Stimulated activated memory B cell treated with anti-CD40 and anti-IgM and Interleukin-4, amounts not matched to agents 10 μg/mL and 1 μg/mL and 100 μg/mL, for 72 hours (primary cell): ENCODE measurements at regions not wholly inside any gene's neighbourhood (a gene's known extent, or its start where the extent isn't known, plus 50 kb on each side); places are given as distances from the start of the nearest gene placed in this dataset.

Experiments used
- ATAC-seq: fragments of 150-1000 bp; cut with Tn5 transposase; 2 replicates; pipeline ENCODE4 v1.10.0; 2021
- H3K27ac Mint-ChIP-seq: one replicate; pipeline ENCODE4 v1.8.0; 2022; ENCODE audit warnings: mild to moderate bottlenecking, mixed read lengths
- H3K27me3 Mint-ChIP-seq: one replicate; pipeline ENCODE4 v1.8.0; 2022; ENCODE audit warnings: mixed read lengths
- H3K36me3 Mint-ChIP-seq: one replicate; pipeline ENCODE4 v1.8.0; 2022; ENCODE audit warnings: mixed read lengths
- H3K4me1 Mint-ChIP-seq: one replicate; pipeline ENCODE4 v1.8.0; 2022; ENCODE audit warnings: mixed read lengths
- H3K4me3 Mint-ChIP-seq: one replicate; pipeline ENCODE4 v1.8.0; 2022; ENCODE audit warnings: mild to moderate bottlenecking, moderate library complexity, mixed read lengths
- H3K9me3 Mint-ChIP-seq: one replicate; pipeline ENCODE4 v1.8.0; 2022; ENCODE audit warnings: mixed read lengths

DNA sequence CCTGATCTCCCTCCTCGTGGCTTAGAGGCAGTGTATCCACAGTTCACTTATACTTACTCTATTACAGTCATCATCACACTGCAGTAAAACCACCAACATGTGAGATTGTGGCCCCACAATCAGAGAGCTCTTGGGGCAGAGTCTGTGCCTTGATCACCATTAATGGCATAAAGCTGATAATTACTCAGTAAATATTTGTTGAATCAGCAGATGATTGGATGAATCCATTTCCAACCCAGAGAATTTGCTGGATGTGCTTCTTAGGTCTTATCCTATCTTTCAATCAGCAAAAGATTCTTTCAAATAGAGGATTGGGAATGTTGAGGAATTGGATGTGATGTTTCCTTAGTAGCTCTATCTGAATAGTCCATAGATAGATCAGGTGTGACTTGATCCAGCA, 88.8 kb upstream of the PITX1 start:
- Mint-ChIP-seq H3K27me3 (peaks cover 11% of the 10 kb centered on the region), H3K9me3 (no peaks in the 10 kb centered on the region), H3K27ac (no peak overlapping the region), H3K36me3 (no peaks in the 10 kb centered on the region), H3K4me3 (no peak overlapping the region), H3K4me1 (no peaks in the 10 kb centered on the region)
- ATAC-seq: no peak

DNA sequence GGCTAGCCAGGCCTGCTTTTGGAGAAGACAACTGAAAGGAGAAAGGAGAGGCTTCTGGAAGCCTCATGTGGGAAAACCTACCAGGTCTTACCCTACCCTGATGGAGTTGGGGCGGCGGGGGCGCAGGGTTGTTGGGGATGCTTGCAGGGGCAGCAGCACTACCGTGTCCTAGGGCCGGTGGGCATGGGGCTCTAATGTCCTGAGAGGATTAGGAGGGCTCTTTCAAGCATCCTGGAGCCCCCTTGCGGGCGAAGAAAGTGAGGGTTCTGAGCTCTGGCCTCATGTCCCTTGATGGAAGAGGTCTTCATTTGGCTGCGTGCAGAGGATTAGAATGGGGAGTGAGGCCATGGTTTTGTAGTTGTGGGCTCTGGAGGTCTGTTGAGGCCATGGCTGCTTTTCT, 86.9 kb upstream of the PITX1 start:
- H3K27me3 Mint-ChIP-seq: peaks cover 11% of the 10 kb centered on the region
- no peaks in the 10 kb centered on the region for H3K36me3 Mint-ChIP-seq
- ATAC-seq: no peak
- H3K4me1 Mint-ChIP-seq: no peaks in the 10 kb centered on the region
- H3K9me3 Mint-ChIP-seq: no peaks in the 10 kb centered on the region
- H3K27ac Mint-ChIP-seq: no peak overlapping the region
- H3K4me3 Mint-ChIP-seq: no peak overlapping the region

DNA sequence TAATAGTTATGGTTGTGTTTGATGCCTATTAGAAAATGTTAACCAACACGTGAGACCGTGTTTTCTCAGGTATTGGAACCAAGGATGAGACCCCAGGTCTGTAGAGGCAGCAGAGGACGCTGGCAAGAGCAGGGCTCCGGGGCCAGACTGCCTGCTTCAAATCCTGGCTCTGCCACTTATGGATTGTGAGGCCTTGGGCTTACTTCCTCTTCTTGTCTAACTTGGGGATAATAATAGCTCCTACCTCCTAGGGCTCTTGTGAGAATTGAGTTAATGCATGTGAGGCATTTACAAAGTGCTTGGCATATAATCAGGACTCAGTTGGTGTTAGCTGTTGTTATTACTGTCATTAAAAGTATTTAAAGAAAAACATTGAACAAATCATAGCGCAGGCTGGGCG, 85.5 kb upstream of the PITX1 start:
- Mint-ChIP-seq H3K27me3 (peaks cover 11% of the 10 kb centered on the region), H3K4me1 (no peaks in the 10 kb centered on the region), H3K36me3 (no peaks in the 10 kb centered on the region), H3K4me3 (no peak overlapping the region), H3K27ac (no peak overlapping the region), H3K9me3 (no peaks in the 10 kb centered on the region)
- ATAC-seq: no peak

DNA sequence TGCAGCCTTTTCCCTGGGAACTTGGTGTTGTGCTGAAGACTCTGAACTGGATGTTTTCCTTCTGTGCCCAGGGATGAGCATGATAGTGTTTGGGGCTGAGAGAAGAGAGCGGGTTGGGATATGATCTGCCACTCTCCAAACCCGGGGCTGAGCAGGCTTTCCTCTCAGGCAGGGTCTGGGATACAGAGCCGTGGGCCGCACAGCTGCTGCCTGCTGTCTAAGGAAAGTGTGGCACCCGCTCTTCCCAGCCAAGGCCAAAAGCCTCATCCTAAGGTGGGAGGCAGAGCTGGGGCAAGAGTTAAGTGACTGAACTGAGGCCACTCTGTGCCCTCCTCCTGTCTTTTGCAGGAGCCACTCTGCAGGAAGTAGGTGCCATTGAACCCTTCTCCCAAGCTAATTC, 83.6 kb upstream of the PITX1 start:
- Mint-ChIP-seq H3K9me3 (no peaks in the 10 kb centered on the region), H3K4me1 (no peaks in the 10 kb centered on the region), H3K27me3 (peaks cover 11% of the 10 kb centered on the region), H3K36me3 (no peaks in the 10 kb centered on the region), H3K4me3 (no peak overlapping the region), H3K27ac (no peak overlapping the region)
- no peak for ATAC-seq

DNA sequence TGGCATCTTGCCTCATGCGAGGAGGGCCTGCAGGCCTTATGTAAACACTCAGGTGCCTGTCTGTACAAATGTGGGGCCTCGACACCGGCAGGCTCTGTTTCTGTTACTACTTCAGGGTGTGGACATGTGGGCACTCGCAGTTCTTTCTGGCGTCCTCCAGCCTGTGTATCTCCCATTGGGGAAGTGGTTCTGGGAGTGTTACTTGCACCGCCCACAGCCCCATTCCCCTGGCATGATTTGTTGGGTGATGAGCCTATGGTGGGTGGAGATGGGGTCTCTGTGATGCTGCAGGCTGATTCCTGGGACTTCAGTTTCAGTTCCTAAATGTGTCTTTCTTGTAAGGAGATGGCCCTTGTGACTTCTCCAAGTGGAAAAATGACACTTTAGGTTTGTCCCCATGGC, 82.1 kb upstream of the PITX1 start:
- H3K4me1 Mint-ChIP-seq: no peaks in the 10 kb centered on the region
- H3K27ac Mint-ChIP-seq: no peak overlapping the region
- no peak overlapping the region for H3K4me3 Mint-ChIP-seq
- no peaks in the 10 kb centered on the region for H3K36me3 Mint-ChIP-seq
- no peak for ATAC-seq
- no peaks in the 10 kb centered on the region for H3K9me3 Mint-ChIP-seq
- peaks cover 9% of the 10 kb centered on the region for H3K27me3 Mint-ChIP-seq

DNA sequence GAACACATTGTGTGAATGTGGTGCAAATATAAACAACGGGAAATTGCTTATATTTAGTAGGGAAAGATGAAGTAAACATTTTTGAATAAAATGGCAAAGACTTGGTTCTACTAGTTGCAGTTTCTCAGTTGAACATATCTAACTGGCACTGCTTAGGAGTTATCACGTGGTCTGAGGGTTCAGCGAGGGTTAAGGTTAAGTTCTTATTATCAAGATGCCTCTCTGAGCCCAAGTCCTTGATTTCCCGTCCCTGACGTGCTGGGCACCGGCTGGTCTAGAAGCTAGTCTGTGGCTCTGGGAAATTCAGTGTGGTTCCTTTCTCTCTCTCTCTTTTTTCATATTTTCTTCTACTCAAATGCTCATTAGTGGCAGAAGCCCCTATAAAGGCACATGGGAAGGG, 81.6 kb upstream of the PITX1 start:
- Mint-ChIP-seq H3K27me3 (peaks cover 3% of the 10 kb centered on the region), H3K4me1 (no peaks in the 10 kb centered on the region), H3K9me3 (no peaks in the 10 kb centered on the region), H3K36me3 (no peaks in the 10 kb centered on the region), H3K4me3 (no peak overlapping the region), H3K27ac (no peak overlapping the region)
- no peak for ATAC-seq

DNA sequence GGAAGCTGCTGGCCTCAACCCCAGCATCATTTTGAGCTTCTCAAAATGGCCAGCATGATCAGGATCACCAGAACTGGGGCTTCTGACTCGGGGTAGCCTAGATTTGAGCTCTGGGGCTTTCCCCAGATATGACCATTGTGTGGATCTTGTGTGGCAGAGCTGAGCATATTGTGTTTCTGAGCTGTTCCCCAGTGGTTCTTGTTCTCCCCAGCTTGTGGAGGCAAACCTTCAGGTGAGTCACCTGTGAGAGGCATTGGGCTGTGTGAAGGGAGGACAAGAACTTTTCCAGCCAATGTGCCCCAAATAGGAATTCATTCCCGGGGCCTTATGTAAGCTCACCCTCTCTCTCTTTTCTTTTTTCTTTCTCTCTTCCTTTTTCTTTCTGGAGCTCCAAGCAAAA, 80.7 kb upstream of the PITX1 start:
- Mint-ChIP-seq H3K4me3 (no peak overlapping the region), H3K36me3 (no peaks in the 10 kb centered on the region), H3K9me3 (no peaks in the 10 kb centered on the region), H3K4me1 (no peaks in the 10 kb centered on the region), H3K27ac (no peak overlapping the region), H3K27me3 (no peaks in the 10 kb centered on the region)
- ATAC-seq: no peak

DNA sequence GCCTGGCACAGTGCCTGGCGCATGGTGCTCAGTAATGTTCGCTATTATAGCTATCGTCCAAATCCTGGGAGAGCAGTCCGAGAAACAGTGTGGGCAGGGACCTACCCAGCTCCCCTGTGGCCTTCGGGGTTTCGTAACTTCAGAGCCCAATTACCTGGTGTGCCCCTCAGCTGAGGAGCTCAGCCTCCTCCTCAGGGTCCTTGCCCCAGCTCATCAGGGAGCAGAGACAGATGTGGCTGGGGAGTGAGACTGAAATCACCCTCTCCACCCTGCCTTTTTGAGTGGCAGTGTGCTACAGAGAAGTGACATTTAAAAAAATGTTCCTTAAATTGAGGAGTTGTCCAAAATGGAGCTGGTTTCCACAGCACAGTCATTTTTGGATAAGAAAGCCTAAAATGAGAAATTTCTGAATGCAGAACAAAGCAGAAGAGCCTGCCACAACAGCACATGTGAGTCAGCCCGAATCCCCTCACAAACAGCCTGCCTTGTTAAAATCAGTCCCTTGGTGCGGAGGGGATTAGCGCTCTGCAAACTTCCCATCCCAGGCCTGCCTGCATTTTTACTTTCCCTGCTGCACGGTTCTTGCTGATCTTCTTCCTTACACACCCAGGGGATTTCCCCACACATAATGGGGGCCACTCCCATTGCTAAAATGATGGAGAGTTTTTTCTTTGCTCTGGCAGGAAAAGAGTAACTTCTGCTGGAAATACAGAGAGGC, 78.1 kb upstream of the PITX1 start:
- no peak overlapping the region for H3K27ac Mint-ChIP-seq
- no peaks in the 10 kb centered on the region for H3K36me3 Mint-ChIP-seq
- H3K9me3 Mint-ChIP-seq: no peaks in the 10 kb centered on the region
- no peak for ATAC-seq
- no peaks in the 10 kb centered on the region for H3K4me1 Mint-ChIP-seq
- H3K4me3 Mint-ChIP-seq: no peak overlapping the region
- no peaks in the 10 kb centered on the region for H3K27me3 Mint-ChIP-seq

DNA sequence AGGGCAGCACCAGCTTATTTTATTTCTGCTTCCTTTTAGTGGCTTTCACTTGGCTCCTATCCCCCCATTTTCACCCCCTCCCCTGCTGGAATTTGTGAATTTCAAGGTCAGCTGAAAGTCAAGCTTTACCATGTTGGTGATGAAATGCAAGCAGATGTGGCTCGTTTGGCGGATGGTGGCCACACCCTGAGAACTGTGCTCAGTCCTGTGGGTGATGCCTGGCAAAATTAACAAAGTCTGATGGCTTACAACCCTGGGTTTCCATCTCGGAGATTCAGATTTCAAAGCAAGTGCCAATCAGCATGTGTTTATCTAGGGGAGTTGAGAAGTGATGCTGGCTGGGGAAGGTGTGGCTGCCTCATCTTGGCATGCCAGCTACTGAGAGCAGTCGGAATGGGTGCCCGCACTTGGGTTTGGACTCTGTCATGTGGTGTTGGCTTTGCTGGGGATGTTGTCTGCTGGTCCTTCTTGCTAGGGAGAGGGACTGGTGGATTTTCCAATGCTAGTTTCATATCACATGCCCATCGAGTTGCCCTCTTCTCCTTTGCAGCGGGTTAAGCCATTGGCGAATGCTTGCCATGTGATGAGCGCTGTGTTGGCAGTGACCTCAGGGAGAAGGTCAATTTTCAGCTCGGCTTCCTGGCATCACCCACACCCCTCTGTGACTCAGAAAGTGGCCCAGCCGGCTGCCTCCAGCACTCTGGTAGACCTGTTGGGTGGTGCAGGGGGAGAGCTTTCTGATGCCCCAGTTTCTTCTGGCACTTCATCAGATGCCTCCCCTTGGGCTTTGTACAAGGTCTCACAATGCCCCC, 77.0 kb upstream of the PITX1 start:
- no peaks in the 10 kb centered on the region for H3K36me3 Mint-ChIP-seq
- H3K4me1 Mint-ChIP-seq: no peaks in the 10 kb centered on the region
- no peak for ATAC-seq
- no peak overlapping the region for H3K4me3 Mint-ChIP-seq
- H3K27ac Mint-ChIP-seq: no peak overlapping the region
- no peaks in the 10 kb centered on the region for H3K9me3 Mint-ChIP-seq
- H3K27me3 Mint-ChIP-seq: no peaks in the 10 kb centered on the region

DNA sequence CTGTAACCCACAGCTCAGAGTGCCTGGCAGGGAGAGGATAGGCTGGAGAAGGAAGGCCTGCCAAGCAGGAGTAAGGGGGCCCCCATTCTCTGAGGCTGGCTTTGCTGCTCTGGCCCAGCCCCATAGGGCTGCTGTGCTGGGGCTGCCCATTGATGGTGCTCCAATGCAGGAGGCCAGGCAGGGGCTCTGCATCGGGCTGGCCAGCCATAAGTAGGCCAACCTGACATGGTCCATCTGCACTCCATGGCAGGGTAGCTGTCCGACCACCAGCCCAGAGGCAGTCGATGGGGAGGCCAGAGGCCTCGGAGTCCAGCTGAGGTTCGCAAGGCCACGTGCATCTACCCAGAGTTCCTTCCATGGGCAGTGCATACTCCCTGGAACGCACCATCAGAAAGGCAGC, 75.0 kb upstream of the PITX1 start:
- no peak for ATAC-seq
- no peak overlapping the region for H3K4me3 Mint-ChIP-seq
- no peaks in the 10 kb centered on the region for H3K27me3 Mint-ChIP-seq

DNA sequence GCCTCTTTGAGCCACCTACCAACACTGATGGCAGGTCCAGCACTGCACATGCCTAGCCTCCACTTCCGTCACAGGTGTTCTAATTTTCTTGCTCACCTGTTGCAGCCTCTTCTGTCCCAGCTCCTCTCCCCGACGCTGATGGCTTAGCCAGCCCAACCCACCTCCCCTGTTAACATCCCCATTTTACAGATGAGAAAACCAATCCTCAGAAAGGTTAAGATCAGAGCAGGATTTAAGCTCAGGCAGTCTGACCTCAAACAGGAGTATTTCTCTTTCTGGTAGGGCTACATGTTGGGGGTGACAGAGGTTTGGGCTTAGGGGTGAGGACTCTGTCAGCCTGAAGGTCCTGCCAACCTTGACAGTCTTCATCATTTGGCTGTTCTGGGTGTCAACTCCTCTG, 74.5 kb upstream of the PITX1 start:
- Mint-ChIP-seq H3K27me3 (no peaks in the 10 kb centered on the region), H3K36me3 (no peaks in the 10 kb centered on the region), H3K27ac (no peak overlapping the region), H3K4me3 (no peak overlapping the region), H3K9me3 (no peaks in the 10 kb centered on the region), H3K4me1 (no peaks in the 10 kb centered on the region)
- ATAC-seq: no peak

More for the DNA sequence above, 75.0 kb upstream of the PITX1 start:
- no peaks in the 10 kb centered on the region for H3K9me3 Mint-ChIP-seq
- no peaks in the 10 kb centered on the region for H3K4me1 Mint-ChIP-seq
- H3K36me3 Mint-ChIP-seq: no peaks in the 10 kb centered on the region
- H3K27ac Mint-ChIP-seq: no peak overlapping the region

DNA sequence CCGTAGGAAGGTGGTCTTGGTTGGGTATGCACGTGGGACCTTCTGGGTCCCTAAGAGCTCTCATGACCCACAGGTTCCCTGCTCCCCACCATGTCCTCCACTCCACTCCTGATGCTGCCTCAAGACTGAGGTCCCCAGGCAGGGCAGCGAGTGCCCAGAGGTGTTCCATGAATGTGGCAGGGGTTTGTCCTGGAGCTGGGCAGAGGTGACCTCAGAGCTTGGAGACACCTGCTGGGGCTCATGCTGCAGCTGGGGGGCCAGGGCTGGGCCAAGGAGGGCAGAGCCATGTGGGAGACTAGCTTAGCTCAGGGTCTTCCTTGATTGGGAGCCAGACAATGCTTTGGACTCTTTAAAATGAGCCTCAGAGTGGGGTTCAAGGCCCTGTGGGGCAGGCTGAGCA, 74.0 kb upstream of the PITX1 start:
- ATAC-seq: no peak
- no peaks in the 10 kb centered on the region for H3K36me3 Mint-ChIP-seq
- H3K9me3 Mint-ChIP-seq: no peaks in the 10 kb centered on the region

DNA sequence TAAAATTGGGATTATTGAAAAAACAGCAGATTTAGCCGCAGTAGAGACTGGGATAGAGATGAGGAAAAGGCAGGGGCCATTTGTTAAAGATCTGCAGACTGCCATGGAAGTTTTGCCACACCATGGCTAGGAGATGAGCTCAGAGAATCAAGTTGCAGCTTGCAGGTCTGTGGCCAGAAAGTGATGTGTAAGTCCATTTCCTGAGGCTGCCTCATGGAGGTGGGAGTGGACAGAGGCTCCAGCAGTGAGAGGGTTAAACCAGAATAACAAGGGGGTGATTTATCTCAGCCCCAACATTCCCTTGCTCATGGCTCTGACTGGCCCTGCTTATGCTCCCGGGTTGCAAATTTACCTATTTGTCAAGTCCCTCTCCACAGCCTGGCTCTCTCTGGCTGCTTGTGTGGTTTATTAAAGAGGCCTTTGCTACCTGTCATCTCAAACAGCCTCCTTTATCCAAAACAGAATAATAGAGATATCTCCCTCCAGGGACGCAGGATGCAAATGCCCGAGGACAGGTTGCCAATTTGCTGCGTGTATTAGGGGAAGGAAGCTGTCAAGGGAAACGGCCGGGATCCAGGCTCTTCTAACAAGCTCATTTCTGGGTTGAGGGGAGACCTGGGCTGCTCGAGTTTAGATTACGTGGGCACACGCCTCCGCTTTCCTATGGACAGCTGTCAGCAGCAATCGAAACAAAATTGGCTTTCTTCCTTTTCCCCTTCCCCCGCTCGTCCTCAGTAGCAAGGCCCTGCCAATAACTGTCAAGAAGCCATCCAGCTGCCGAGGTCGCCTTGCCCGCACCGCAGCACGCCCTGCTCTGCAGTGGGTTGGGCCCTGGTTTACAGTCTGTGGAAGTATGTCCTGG, 72.8 kb upstream of the PITX1 start:
- ATAC-seq: no peak
- no peak overlapping the region for H3K4me3 Mint-ChIP-seq
- H3K4me1 Mint-ChIP-seq: no peaks in the 10 kb centered on the region
- no peak overlapping the region for H3K27ac Mint-ChIP-seq
- no peaks in the 10 kb centered on the region for H3K27me3 Mint-ChIP-seq
- no peaks in the 10 kb centered on the region for H3K9me3 Mint-ChIP-seq
- no peaks in the 10 kb centered on the region for H3K36me3 Mint-ChIP-seq

More for the DNA sequence above, 74.0 kb upstream of the PITX1 start:
- Mint-ChIP-seq H3K4me1 (no peaks in the 10 kb centered on the region), H3K27ac (no peak overlapping the region), H3K4me3 (no peak overlapping the region), H3K27me3 (no peaks in the 10 kb centered on the region)

DNA sequence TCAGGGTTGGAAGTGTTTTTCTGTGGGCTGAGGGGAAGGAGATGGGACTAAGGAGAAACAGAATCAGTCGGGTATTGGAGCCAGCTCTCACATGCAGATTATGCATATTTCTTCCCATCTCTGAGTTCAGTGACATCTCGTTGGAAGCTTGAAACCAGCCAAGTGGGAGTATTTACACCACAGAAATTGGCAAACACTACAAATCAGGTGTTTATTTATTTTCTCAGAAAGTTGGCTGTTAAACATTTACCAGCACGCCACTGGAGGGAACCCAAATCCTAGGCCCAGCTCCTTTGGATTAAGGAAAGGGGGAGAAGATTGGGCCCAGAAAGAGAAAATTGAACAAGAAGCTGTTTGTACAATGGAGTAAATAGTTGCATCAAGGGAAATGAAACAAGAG, 72.1 kb upstream of the PITX1 start:
- no peak overlapping the region for H3K27ac Mint-ChIP-seq

DNA sequence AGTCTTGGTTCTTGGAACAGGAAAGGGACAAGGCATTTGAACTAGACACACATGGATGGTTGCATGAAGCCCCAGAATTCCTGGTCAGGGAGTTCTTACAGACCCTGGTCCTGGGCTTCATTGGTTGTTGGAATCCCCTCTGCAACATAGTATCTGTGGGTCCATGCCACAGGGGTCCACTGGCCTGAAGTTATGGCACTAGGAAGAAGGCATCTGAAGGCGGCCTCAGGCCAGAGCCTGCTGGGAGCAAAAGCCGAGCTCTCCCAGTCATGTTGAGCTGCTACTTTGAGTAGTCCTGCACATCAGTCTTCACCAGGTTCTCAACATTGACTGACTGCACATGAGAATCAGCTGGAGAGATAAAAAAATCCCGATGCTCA, 71.1 kb upstream of the PITX1 start:
- Mint-ChIP-seq H3K4me1 (no peaks in the 10 kb centered on the region), H3K36me3 (no peaks in the 10 kb centered on the region)
- no peak for ATAC-seq

More for the DNA sequence above, 72.1 kb upstream of the PITX1 start:
- no peak overlapping the region for H3K4me3 Mint-ChIP-seq
- no peaks in the 10 kb centered on the region for H3K9me3 Mint-ChIP-seq
- ATAC-seq: no peak
- no peaks in the 10 kb centered on the region for H3K4me1 Mint-ChIP-seq
- no peaks in the 10 kb centered on the region for H3K27me3 Mint-ChIP-seq
- no peaks in the 10 kb centered on the region for H3K36me3 Mint-ChIP-seq

DNA sequence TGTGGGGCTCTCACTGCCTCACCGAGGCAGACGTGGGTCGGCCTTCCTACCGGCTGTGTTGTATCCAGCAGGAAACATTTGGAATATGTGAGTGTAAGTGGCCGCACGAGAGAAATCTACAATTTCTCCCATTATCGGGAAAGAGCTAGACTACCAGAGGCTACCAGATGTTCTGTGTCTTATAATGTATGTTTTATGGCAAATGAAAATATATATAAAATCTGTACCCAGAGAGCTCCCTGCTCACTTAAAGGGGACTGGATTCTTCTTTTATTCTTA, 69.5 kb upstream of the PITX1 start:
- Mint-ChIP-seq H3K4me3 (no peak overlapping the region), H3K9me3 (no peaks in the 10 kb centered on the region), H3K27ac (no peak overlapping the region), H3K36me3 (no peaks in the 10 kb centered on the region), H3K4me1 (no peaks in the 10 kb centered on the region), H3K27me3 (no peaks in the 10 kb centered on the region)
- ATAC-seq: no peak

More for the DNA sequence above, 71.1 kb upstream of the PITX1 start:
- Mint-ChIP-seq H3K27me3 (no peaks in the 10 kb centered on the region), H3K4me3 (no peak overlapping the region), H3K27ac (no peak overlapping the region), H3K9me3 (no peaks in the 10 kb centered on the region)
